ENCODE measurements at regions not wholly inside any gene's neighbourhood (a gene's known extent, or its start where the extent isn't known, plus 50 kb on each side); places are given as distances from the start of the nearest gene placed in this dataset.

GRCh38 chr10:71084061-71084817 is 128.1 kb upstream of the UNC5B start:
- CTCF ChIA-PET: no interaction called here
- H3K36me3 ChIP-seq (ENCODE audit: control insufficient read depth, insufficient read depth, low read length): no peaks in the 10 kb centered on the region
- no TSS peak for BruUV-seq (replicated peaks)

DNA sequence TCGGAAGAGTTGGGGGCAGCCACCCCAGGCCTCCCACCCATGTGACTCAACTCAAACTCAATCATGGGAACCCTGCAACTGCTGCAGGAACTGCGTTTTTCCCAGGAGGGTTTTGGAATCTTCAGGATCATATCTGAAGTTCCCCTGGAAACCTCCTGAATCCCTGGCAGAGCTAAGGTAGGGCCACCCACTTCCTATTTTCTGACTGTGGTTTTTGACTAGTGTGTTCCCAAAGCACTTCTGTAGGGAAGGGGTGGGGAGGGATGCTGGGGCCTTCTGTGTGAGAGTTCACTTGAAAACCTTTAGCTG is 127.6 kb upstream of the UNC5B start:
- no peak overlapping the region for H3K4me3 ChIP-seq (ENCODE audit: low read depth, low read length)
- ChIA-PET POLR2A (no interaction called here), CTCF (no interaction called here)
- Mint-ChIP-seq H3K4me3 (ENCODE audit: unreplicated experiment) (no peak overlapping the region), H3K27me3 (ENCODE audit: insufficient read depth, unreplicated experiment) (peaks cover 7% of the 10 kb centered on the region), H3K9me3 (ENCODE audit: unreplicated experiment) (no peaks in the 10 kb centered on the region), H3K36me3 (ENCODE audit: insufficient read depth, unreplicated experiment) (no peaks in the 10 kb centered on the region), H3K27ac (ENCODE audit: unreplicated experiment) (no peak overlapping the region), H3K4me1 (ENCODE audit: low read depth, unreplicated experiment) (no peaks in the 10 kb centered on the region)
- H3K4me1 ChIP-seq: no peaks in the 10 kb centered on the region
- no peaks in the 10 kb centered on the region for H3K36me3 ChIP-seq (ENCODE audit: control insufficient read depth, insufficient read depth, low read length)
- no peak for TF ChIP-seq CTCF (IDR thresholded peaks at IDR 0.05; ENCODE audit: insufficient read depth in 1 of 2, low read depth in 1 of 2, low read length in 1 of 2, severe bottlenecking in 1 of 2, unreplicated experiment in 1 of 2)
- intact Hi-C loops (cut with micrococcal nuclease; ENCODE audit: unreplicated experiment): no loop called here
- BruUV-seq (replicated peaks): no TSS peak
- no peaks in the 10 kb centered on the region for H3K9me3 ChIP-seq
- no peaks in the 10 kb centered on the region for H3K27me3 ChIP-seq (replicated peaks; ENCODE audit: control insufficient read depth, insufficient read depth, low read length)
- DNase-seq: peak in 1 of 2 experiments; percentile 26

More at GRCh38 chr10:71084061-71084817, 128.1 kb upstream of the UNC5B start:
- peaks cover 10% of the 10 kb centered on the region for H3K27me3 Mint-ChIP-seq (ENCODE audit: insufficient read depth, unreplicated experiment)
- no peaks in the 10 kb centered on the region for H3K9me3 Mint-ChIP-seq (ENCODE audit: unreplicated experiment)
- Histone ChIP-seq H3K4me3 (ENCODE audit: low read depth, low read length) (no peak overlapping the region), H3K4me1 (no peaks in the 10 kb centered on the region), H3K27me3 (replicated peaks; ENCODE audit: control insufficient read depth, insufficient read depth, low read length) (no peaks in the 10 kb centered on the region), H3K9me3 (no peaks in the 10 kb centered on the region)
- no peak for TF ChIP-seq CTCF (IDR thresholded peaks at IDR 0.05; ENCODE audit: insufficient read depth in 1 of 2, low read depth in 1 of 2, low read length in 1 of 2, severe bottlenecking in 1 of 2, unreplicated experiment in 1 of 2)
- H3K4me1 Mint-ChIP-seq (ENCODE audit: low read depth, unreplicated experiment): no peaks in the 10 kb centered on the region
- no peak overlapping the region for H3K27ac Mint-ChIP-seq (ENCODE audit: unreplicated experiment)
- no peaks in the 10 kb centered on the region for H3K36me3 Mint-ChIP-seq (ENCODE audit: insufficient read depth, unreplicated experiment)
- intact Hi-C loops (cut with micrococcal nuclease; ENCODE audit: unreplicated experiment): no loop called here
- H3K4me3 Mint-ChIP-seq (ENCODE audit: unreplicated experiment): no peak overlapping the region
- POLR2A ChIA-PET: no interaction called here
- DNase-seq: peak in 1 of 2 experiments; percentile 29

DNA sequence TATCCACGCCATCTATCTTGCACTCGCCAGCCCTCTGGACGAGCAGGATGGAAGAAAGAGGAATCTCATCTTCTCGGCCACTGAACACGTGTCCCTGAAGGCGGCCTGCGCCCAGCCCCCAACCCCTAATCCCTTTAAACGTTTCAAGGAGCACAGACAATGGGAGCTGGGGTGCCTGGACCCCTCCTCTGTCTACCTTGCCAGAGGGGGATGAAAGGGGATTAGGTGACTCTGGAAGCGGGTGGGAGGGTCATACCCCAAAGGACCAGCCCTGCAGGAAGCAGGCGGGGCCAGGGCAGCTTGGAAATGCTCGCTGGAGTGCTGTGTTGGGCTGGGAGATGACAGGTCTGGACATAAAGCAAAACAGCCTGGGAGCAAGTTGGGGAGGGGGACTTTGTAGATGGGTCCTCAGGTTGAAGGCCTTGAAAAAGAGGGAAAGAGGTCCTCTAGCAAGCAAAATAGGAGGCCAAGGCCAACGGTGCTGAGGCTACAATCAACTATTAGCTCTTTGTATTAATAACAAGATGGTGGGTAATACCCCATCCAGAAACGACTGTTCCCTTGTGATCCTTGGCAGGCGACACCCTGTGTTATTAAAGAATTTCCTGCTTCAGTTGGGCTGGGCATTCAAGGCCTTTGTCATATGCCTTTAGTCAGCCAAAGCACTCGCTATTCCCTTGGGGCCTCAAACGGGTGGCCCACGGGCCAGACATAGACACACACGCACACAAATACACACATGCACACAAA is 126.5 kb upstream of the UNC5B start:
- CTCF ChIA-PET: interaction anchor here (0.6 kb wide), 1 partner anchor 11 kb away, joined by 5 read pairs; no protein-coding TSS in a partner anchor
- TF ChIP-seq CTCF (IDR thresholded peaks at IDR 0.05; ENCODE audit: insufficient read depth in 1 of 2, low read depth in 1 of 2, low read length in 1 of 2, severe bottlenecking in 1 of 2, unreplicated experiment in 1 of 2): no peak
- H3K9me3 Mint-ChIP-seq (ENCODE audit: unreplicated experiment): no peaks in the 10 kb centered on the region
- peaks cover 13% of the 10 kb centered on the region for H3K27me3 Mint-ChIP-seq (ENCODE audit: insufficient read depth, unreplicated experiment)
- POLR2A ChIA-PET: no interaction called here
- H3K27me3 ChIP-seq (replicated peaks; ENCODE audit: control insufficient read depth, insufficient read depth, low read length): no peaks in the 10 kb centered on the region
- no peaks in the 10 kb centered on the region for H3K9me3 ChIP-seq
- no peaks in the 10 kb centered on the region for H3K36me3 Mint-ChIP-seq (ENCODE audit: insufficient read depth, unreplicated experiment)
- DNase-seq: peak in 1 of 2 experiments; percentile 32
- H3K4me3 ChIP-seq (ENCODE audit: low read depth, low read length): no peak overlapping the region
- intact Hi-C loops (cut with micrococcal nuclease; ENCODE audit: unreplicated experiment): no loop called here
- H3K4me3 Mint-ChIP-seq (ENCODE audit: unreplicated experiment): no peak overlapping the region
- no peaks in the 10 kb centered on the region for H3K4me1 Mint-ChIP-seq (ENCODE audit: low read depth, unreplicated experiment)
- H3K4me1 ChIP-seq: no peaks in the 10 kb centered on the region
- H3K36me3 ChIP-seq (ENCODE audit: control insufficient read depth, insufficient read depth, low read length): no peaks in the 10 kb centered on the region
- BruUV-seq (replicated peaks): no TSS peak
- no peak overlapping the region for H3K27ac Mint-ChIP-seq (ENCODE audit: unreplicated experiment)

All from Caco-2 (cell line).